Right lobe of liver (tissue), 6 donors: ENCODE measurements at regions not wholly inside any gene's neighbourhood (a gene's known extent, or its start where the extent isn't known, plus 50 kb on each side); places are given as distances from the start of the nearest gene placed in this dataset.

ENCODE experiments used
- ATAC-seq, 4 donors: fragments of 200-7000 bp; cut with Tn5 transposase; one replicate each; pipeline ENCODE4 v1.9.1; 2020; ENCODE audit warnings: mild to moderate bottlenecking in 4 of 4, moderate library complexity in 4 of 4
- DNase-seq, 3 donors: peaks; one replicate each; pipeline ENCODE4 v3.0.0-alpha.2; 2020
- H3K27ac ChIP-seq, 3 donors: fragments of 200-600 bp; one replicate each; pipeline ENCODE4 v1.8.0; 2022
- H3K27me3 ChIP-seq, 2 donors: fragments of 200-600 bp; one replicate each; pipeline ENCODE4 v1.8.0; 2022
- H3K36me3 ChIP-seq, 4 donors: fragments of 200-600 bp; sonication (generic) in 1 of 4; one replicate each; pipeline versions ENCODE4 v1.5.1 to v1.8.0; 2017 to 2022; ENCODE audit warnings: control low read depth in 1 of 4
- H3K4me1 ChIP-seq, 4 donors: fragments of 200-600 bp; sonication (generic) in 1 of 4; one replicate each; pipeline versions ENCODE4 v1.5.1 to v1.8.0; 2017 to 2022; ENCODE audit warnings: control low read depth in 1 of 4
- H3K4me3 ChIP-seq, 3 donors: fragments of 200-600 bp; one replicate each; pipeline ENCODE4 v1.8.0; 2022
- H3K9me3 ChIP-seq, 4 donors: fragments of 200-600 bp; sonication (generic) in 1 of 4; one replicate each; pipeline versions ENCODE4 v1.5.1 to v1.8.0; 2017 to 2022; ENCODE audit warnings: control low read depth in 1 of 4
- CTCF ChIP-seq, 4 donors: fragments of 200-600 bp in 3 of 4; fragments of 450-650 bp in 1 of 4; IDR thresholded peaks; one replicate each; pipeline versions ENCODE4 v1.5.1 to v1.8.0; 2016 to 2022; ENCODE audit warnings: antibody characterized with exemption in 4 of 4, mild to moderate bottlenecking in 2 of 4
- POLR2A ChIP-seq: fragments of 450-650 bp; IDR thresholded peaks from one replicate; pipeline ENCODE4 v1.6.1; 2017; ENCODE audit warnings: antibody characterized with exemption, mild to moderate bottlenecking
- WGBS: methylation state at CpG from one replicate; pipeline ENCODE4 v1.1.6; 2018; ENCODE audit warnings: low coverage, low lambda C conversion rate; ENCODE audit not compliant: insufficient coverage; ENCODE audit errors: missing lambda C conversion rate; 5-methylcytosine and 5-hydroxymethylcytosine counted together
- intact Hi-C, 2 donors: fragments of 100-400 bp; cut with DNase I; formaldehyde crosslinking; loops; one replicate each; pipeline versions ENCODE4 v1.11.2 to v1.14.1; 2022
- donor health status: DM: no; HTN: yes; CAD: no.
- donor health status: DM: no; HTN: no; CAD: no.
- donor health status: DM: no; HTN: no; CAD: no.
- donor health status: DM: no; HTN: yes; CAD: no.
- donor health status: DM: no; HTN: yes; CAD: no.

DNA sequence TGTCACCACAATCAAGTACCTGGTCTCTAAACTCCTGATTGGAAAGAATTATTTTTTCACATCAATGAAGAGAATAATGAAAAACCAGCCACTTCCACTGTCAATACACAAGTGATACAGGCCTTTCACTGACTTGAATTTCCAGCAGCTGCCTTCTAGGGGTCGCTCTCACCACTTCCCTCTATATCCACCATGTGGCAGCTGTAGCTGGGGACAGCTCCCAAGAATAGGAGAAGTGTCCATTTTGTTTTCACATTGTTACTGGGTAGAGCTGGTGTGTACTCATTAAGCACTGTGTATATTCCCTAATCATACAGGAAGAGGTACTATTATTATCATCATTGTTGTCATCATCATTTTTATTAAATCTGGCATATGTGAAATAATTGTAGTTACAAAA, 438.4 kb upstream of the SPTLC3 start:
- Histone ChIP-seq H3K4me1 (no peaks in the 10 kb centered on the region), H3K27ac (no peak overlapping the region), H3K4me3 (no peak overlapping the region), H3K36me3 (no peaks in the 10 kb centered on the region), H3K9me3 (no peaks in the 10 kb centered on the region), H3K27me3 (no peaks in the 10 kb centered on the region)
- intact Hi-C loops = no loop called here
- peak; percentile 29 to 69 (median 55) for ATAC-seq
- TF ChIP-seq POLR2A (no peak), CTCF (IDR thresholded peaks at IDR 0.05) (peak in 3 of 4 donors; percentile 36 to 39 (median 37))
- no peak for DNase-seq
- 23% methylated on average over 1 of the region's 1 CpG for WGBS

DNA sequence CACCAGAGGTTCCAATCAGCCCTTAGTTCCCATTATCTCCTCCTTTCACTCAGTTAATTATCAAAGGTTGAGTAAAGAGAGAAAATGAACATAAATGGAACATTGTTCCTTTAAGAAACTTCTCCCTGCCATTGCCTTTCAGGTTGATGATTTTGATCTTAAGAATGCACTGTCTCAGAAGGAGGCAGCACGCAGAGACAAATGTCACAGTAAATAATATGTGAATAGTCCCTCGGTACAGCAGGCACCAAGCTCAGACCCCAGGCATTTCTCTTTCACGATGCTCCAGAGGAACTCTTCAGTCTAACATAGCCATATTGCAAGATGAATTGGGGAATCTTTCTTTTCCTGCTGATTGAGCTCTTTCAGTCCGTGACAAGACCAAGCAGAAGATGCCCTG, 435.3 kb upstream of the SPTLC3 start:
- TF ChIP-seq CTCF (IDR thresholded peaks at IDR 0.05) = no peak
- TF ChIP-seq POLR2A = no peak

DNA sequence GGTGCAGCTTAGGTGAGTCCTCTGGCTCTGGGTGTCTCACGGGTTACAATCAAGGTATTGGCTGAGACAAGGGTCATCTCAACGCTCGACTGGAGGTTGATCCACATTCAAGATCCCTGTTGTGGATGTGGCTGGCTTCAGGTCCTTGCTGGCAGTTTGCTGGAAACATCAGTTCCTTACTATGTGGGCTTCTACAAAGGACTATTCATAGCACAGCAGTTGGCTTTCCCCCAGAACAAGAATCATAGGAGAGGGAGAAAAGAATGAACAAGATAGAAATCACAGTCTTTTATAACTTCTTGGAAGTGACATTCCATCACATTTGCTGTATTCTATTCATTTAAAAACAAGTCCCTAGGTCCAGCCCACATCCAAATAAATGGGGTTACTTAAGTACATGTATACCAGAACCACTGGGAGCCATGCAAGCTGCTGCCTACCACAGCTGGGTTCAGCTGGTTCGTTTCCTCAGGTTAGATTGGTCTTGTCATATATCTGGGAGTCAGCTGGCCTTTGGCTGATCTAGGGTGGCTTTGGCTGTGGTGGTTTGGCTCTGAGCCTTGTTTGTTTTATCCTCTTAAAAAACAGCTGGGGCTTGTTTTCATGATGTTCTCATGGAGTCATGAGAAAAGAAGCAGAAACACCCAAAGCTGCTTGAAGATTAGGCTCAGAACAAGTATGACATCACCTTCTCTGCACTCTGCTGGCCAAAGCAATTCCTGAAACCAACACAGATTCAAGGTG, 433.2 kb upstream of the SPTLC3 start:
- no peak overlapping the region for H3K4me3 ChIP-seq
- H3K4me1 ChIP-seq = no peaks in the 10 kb centered on the region
- no peak overlapping the region for H3K27ac ChIP-seq
- 26% methylated on average over 4 of the region's 4 CpGs for WGBS
- H3K9me3 ChIP-seq = no peaks in the 10 kb centered on the region
- intact Hi-C loops = no loop called here
- no peak for TF ChIP-seq POLR2A
- TF ChIP-seq CTCF (IDR thresholded peaks at IDR 0.05) = no peak
- no peaks in the 10 kb centered on the region for H3K27me3 ChIP-seq
- no peaks in the 10 kb centered on the region for H3K36me3 ChIP-seq
- ATAC-seq (peak in 1 of 4 donors; percentile 29), DNase-seq (no peak)

More for the DNA sequence above, 435.3 kb upstream of the SPTLC3 start:
- WGBS = 23% methylated on average over 4 of the region's 4 CpGs
- Histone ChIP-seq H3K9me3 (no peaks in the 10 kb centered on the region), H3K27ac (no peak overlapping the region), H3K27me3 (no peaks in the 10 kb centered on the region), H3K36me3 (no peaks in the 10 kb centered on the region), H3K4me1 (no peaks in the 10 kb centered on the region), H3K4me3 (no peak overlapping the region)
- DNase-seq = no peak
- ATAC-seq = no peak
- intact Hi-C loops = no loop called here

- Histone ChIP-seq H3K9me3 (no peaks in the 10 kb centered on the region), H3K36me3 (no peaks in the 10 kb centered on the region), H3K4me3 (no peak overlapping the region), H3K4me1 (no peaks in the 10 kb centered on the region), H3K27ac (no peak overlapping the region), H3K27me3 (no peaks in the 10 kb centered on the region)
- intact Hi-C loops = no loop called here
- 27% methylated on average over 1 of the region's 1 CpG for WGBS
- DNase-seq (no peak), ATAC-seq (no peak)
- TF ChIP-seq CTCF (IDR thresholded peaks at IDR 0.05) (no peak), POLR2A (no peak)
Observed at GRCh38 chr20:12577213-12577612, 431.6 kb upstream of the SPTLC3 start.
